HAP-1 (cell line): ENCODE measurements at regions not wholly inside any gene's neighbourhood (a gene's known extent, or its start where the extent isn't known, plus 50 kb on each side); places are given as distances from the start of the nearest gene placed in this dataset.
A peak's percentile ranks its signal among the peaks of the same experiment; 100 is the strongest.
"Not testable (repeated sequence)": the region's sequence is repeated elsewhere in the genome, so short reads cannot be mapped to it uniquely, and the experiment has no call there.

Experiments
- DNase-seq, 2 experiments: peaks; one replicate each; pipeline ENCODE4 v3.0.0-alpha.2; 2016 to 2020; ENCODE audit warnings: low spot score in 2 of 2
- H3K27me3 ChIP-seq: fragments of 250-450 bp; sonication (Bioruptor Pico); 2 replicates; pipeline ENCODE4 v1.5.1; 2020; ENCODE audit warnings: low read depth, mild to moderate bottlenecking, moderate library complexity
- H3K36me3 ChIP-seq: fragments of 250-450 bp; sonication (Bioruptor Pico); replicated peaks from 2 replicates; pipeline ENCODE4 v1.5.1; 2020; ENCODE audit warnings: mild to moderate bottlenecking
- H3K4me1 ChIP-seq: fragments of 250-450 bp; sonication (Bioruptor Pico); 2 replicates; pipeline ENCODE4 v1.5.1; 2020; ENCODE audit warnings: mild to moderate bottlenecking
- H3K4me3 ChIP-seq: fragments of 250-450 bp; sonication (Bioruptor Pico); 2 replicates; pipeline ENCODE4 v1.5.1; 2020; ENCODE audit warnings: mild to moderate bottlenecking, moderate library complexity
- H3K9me3 ChIP-seq: fragments of 250-450 bp; sonication (Bioruptor Pico); 2 replicates; pipeline ENCODE4 v1.5.1; 2020; ENCODE audit warnings: mild to moderate bottlenecking, moderate library complexity
- in situ Hi-C: fragments of 300-500 bp; cut with MboI; formaldehyde crosslinking; loops from 3 replicates; pipeline ENCODE4 v1.14.3; 2020; ENCODE audit warnings: low sequenced_read_pairs, inconsistent platforms, mixed read lengths

DNA sequence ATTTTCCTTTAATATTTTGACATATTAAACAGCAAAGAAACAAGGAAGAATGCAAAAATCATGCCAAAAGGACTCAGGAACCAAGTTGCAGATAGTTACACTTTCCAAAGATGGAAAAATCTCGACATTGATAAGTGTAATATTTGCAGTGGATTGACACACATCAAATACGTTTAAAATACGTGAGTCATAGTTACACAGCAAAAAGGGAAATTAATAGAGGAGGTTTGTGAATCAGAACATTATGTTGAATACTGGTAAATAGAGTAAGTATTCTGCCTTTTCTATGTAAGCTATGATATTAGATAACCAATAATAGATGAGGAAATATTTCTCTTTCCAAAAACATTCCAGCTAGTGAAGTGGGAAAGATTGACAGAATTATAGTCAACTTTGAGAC lies 1761.3 kb upstream of the IGFBP7 start:
- no peaks in the 10 kb centered on the region for H3K36me3 ChIP-seq
- in situ Hi-C loops: no loop called here
- H3K4me3 ChIP-seq: no peak overlapping the region
- no peaks in the 10 kb centered on the region for H3K27me3 ChIP-seq
- H3K4me1 ChIP-seq: no peaks in the 10 kb centered on the region
- no peaks in the 10 kb centered on the region for H3K9me3 ChIP-seq
- no peak for DNase-seq

DNA sequence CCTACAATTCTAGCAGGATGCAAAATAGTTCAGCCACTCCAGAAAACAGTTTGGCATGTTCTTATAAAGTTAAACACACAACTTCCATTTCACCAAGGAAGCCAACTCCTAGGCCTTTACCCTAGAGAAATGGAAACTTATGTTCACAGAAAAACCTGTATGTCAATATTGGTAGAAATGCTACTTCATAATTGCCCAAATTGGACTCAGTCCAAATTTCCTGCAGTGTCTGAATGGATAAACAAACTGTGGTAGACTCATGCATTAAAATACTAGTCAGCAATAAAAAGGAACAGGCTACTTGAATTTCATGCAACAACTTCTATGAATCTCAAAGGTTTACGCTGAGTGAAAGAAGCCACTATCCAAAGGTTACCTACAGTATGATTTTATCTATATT lies 1738.8 kb upstream of the IGFBP7 start:
- Histone ChIP-seq H3K9me3 (no peaks in the 10 kb centered on the region), H3K27me3 (no peaks in the 10 kb centered on the region), H3K4me3 (no peak overlapping the region), H3K4me1 (no peaks in the 10 kb centered on the region), H3K36me3 (no peaks in the 10 kb centered on the region)
- in situ Hi-C loops: no loop called here
- DNase-seq: no peak

DNA sequence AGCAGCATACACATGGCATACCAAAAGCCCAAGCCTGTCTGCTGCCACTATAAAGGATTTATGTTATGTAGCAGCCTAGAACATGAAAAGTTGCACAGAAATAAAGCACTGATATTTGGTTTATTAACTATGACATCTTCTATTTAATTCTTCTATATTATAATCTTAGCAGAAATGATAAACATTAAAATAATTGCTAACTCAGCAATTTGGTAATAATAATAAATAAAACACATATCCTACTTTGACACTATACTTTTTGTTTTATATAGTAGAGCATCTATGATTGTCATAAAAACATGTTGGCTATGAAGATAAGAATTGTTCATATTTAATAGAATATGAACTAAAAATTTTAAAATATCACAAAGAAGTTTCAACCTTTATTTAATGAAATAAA lies 1733.3 kb upstream of the IGFBP7 start:
- Histone ChIP-seq H3K4me3 (no peak overlapping the region), H3K9me3 (no peaks in the 10 kb centered on the region; the same call in 1 of the 2 replicates), H3K36me3 (no peaks in the 10 kb centered on the region), H3K4me1 (peaks cover 8% of the 10 kb centered on the region), H3K27me3 (no peaks in the 10 kb centered on the region)
- in situ Hi-C loops: no loop called here
- no peak for DNase-seq

DNA sequence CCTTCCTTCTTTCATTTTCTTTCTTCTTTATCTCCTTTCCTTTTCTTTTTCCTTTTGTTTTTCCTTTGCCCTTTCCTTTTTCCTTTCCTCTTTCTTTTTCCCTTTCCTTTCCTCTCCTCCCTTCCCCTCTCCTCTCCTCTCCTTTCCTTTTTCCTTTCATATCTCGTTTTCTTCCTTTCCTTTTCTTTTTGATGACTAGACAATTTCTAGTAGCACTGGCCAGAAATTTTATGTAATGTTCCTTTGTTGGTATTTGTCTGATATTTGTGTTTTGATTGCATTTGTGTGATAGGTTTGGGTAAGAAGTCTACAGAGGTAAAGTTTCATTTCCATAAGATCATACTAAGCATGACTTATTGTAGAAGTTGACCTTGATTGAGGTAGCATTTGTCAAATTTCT lies 1722.9 kb upstream of the IGFBP7 start:
- in situ Hi-C loops: no loop called here
- Histone ChIP-seq H3K36me3 (no peaks in the 10 kb centered on the region), H3K4me1 (no peaks in the 10 kb centered on the region), H3K4me3 (no peak overlapping the region), H3K9me3 (no peaks in the 10 kb centered on the region), H3K27me3 (no peaks in the 10 kb centered on the region)
- DNase-seq: no peak

DNA sequence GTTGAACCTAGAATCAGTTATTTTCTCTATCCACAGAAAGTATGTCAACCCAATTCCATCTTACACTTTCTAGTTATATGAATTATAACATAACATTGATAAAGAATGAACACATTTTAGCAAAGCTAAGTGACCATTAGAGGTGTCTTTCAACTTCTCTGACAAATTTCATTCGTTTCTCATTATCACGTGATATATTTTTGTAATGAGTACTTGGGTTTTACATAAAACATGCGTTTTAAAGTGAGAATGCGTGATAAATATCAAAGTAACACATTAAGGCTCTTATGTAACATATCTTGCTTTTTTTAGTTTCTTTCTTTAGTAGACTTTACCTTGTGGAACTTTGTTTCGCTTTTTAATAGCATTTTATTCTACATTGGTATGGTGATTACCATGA lies 1715.1 kb upstream of the IGFBP7 start:
- Histone ChIP-seq H3K36me3 (no peaks in the 10 kb centered on the region), H3K27me3 (no peaks in the 10 kb centered on the region), H3K4me1 (no peaks in the 10 kb centered on the region), H3K9me3 (no peaks in the 10 kb centered on the region), H3K4me3 (no peak overlapping the region)
- in situ Hi-C loops: no loop called here
- DNase-seq: no peak

DNA sequence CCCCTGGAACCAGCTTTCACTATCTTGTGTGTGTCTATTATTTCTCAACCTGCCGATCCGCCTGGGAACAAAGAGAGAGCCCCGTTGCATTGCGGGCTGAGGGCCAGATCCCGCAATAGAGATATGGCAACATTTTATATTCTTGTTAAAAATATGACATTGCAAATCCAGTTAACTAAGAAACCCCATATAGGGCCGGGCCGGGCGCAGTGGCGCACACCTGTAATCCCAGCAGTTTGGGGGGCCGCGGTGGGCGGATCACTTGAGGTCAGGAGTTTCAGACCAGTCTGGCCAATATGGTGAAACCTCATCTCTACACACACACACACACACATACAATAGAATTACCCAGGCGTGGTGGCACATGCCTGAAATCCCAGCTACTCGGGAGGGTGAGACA lies 1708.4 kb upstream of the IGFBP7 start:
- in situ Hi-C loops, H3K36me3 ChIP-seq, H3K4me3 ChIP-seq, DNase-seq, H3K9me3 ChIP-seq, H3K27me3 ChIP-seq, H3K4me1 ChIP-seq: not testable (repeated sequence)

DNA sequence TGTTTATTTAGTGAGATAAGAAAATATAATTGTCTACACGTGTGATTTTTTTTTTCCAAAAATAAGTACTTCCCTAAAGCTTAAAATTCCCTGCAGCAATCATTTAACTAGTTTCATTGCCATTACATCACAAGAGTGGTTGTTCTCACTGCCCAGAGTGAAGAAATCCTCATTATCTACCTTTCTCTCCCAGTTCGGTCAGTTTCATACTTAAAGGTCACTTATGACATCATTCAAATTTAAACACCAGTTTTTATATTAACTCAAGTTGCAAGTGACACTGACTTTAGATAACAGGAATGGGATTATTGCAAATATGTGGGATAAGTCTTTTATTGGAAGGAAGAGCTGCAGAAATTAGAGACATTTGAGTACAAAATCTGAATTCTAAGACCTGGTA lies 1699.8 kb upstream of the IGFBP7 start:
- no peak for DNase-seq
- in situ Hi-C loops: no loop called here
- no peaks in the 10 kb centered on the region for H3K9me3 ChIP-seq
- H3K27me3 ChIP-seq: no peaks in the 10 kb centered on the region
- H3K4me1 ChIP-seq: no peaks in the 10 kb centered on the region
- no peaks in the 10 kb centered on the region for H3K36me3 ChIP-seq
- no peak overlapping the region for H3K4me3 ChIP-seq

DNA sequence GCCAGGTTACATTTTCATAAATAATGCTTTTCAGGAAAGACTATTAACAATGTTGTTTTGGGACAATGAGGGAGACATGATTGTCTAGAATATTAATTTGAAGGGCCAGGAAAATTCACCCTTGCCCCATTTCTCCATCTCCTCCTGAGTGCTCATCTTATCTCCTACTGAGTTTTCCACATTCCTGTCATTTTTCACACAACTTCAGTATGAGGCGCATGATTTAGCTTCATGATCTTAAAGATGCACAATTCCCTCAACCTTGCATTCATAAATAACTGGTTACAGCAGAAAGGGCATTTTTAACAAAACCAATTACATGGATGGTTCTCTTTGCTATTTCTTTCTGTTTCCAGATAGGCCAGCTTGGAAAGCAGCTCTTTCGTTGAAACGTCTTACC lies 1699.2 kb upstream of the IGFBP7 start:
- DNase-seq: no peak
- in situ Hi-C loops: no loop called here
- H3K4me3 ChIP-seq: no peak overlapping the region
- H3K27me3 ChIP-seq: no peaks in the 10 kb centered on the region
- H3K4me1 ChIP-seq: no peaks in the 10 kb centered on the region
- H3K36me3 ChIP-seq: no peaks in the 10 kb centered on the region
- no peaks in the 10 kb centered on the region for H3K9me3 ChIP-seq

DNA sequence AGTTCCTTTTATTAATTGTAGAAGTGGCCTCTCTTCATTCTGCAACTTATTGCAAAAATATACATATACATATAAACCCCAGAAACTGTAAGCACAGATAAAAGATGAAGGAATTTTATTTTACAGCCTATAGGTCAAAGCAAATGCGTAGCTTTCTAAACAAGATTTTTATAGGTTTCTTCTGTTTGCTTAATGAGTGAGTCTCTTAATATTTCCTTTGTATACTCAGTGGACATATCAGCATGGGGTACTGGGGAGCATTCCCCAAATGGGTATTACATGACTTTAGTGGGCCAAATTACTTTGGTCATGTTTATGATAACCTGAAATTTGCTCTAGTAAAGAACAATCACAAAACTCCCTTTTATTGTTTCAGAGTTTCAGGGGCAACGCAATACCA lies 1698.6 kb upstream of the IGFBP7 start:
- H3K4me3 ChIP-seq: no peak overlapping the region
- H3K4me1 ChIP-seq: no peaks in the 10 kb centered on the region
- no peak for DNase-seq
- no peaks in the 10 kb centered on the region for H3K9me3 ChIP-seq
- in situ Hi-C loops: no loop called here
- no peaks in the 10 kb centered on the region for H3K36me3 ChIP-seq
- H3K27me3 ChIP-seq: no peaks in the 10 kb centered on the region

DNA sequence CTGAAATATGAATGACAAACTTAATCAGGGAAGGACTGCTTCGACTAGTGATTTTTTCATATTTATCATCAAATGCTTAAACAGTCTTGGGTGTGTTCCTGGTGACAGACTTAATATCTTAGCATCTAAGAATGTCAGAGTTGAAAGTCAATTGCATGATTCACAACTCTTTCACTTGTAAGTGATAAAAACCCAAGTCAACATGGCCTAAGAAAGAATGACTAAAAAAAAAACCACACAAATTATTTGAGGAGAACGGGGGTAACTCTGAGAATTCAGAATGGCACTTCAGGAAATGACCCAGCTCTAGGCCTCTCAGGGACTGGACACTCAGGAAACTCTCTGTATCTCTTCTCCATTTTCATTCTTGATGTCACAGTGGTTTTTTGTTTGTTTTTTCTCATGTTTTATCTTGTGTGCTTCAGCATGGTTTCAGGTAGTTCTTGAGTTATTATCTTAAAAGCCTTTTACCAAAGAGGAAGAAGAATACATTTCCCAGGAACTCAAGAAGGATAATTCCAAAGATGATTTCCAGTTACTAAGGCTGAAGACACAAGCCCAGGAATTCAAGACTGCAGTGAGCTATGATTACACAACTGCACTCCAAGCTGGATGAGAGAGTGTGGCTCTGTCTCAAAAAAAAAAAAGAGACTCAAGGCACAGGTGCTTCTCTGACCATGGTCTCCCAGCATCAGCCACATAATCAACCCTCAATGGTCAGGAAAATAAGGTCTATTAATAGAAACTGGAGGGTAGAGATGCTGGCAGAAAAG lies 1697.8 kb upstream of the IGFBP7 start:
- Histone ChIP-seq H3K4me3 (no peak overlapping the region), H3K27me3 (no peaks in the 10 kb centered on the region), H3K4me1 (no peaks in the 10 kb centered on the region), H3K36me3 (no peaks in the 10 kb centered on the region), H3K9me3 (no peaks in the 10 kb centered on the region)
- no peak for DNase-seq
- in situ Hi-C loops: no loop called here

DNA sequence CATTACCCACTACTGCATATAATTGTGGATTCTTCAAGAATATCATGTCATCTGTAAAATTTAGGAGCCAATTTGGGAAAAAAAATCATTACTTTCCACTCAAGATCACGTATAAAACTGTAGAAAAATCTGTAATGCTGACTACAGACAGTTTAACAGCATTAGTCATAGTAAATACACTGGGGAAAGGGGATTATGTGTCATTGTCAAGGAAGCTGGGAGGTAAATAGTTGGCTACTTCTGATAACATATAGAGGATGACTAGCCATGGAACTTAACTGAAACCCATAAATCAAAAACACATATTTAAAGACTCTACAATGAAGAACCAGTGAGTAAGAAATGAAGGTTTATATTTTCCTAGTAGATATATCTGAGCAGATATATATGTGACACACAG lies 1666.4 kb upstream of the IGFBP7 start:
- H3K4me3 ChIP-seq: no peak overlapping the region
- in situ Hi-C loops: no loop called here
- no peak for DNase-seq
- no peaks in the 10 kb centered on the region for H3K9me3 ChIP-seq
- no peaks in the 10 kb centered on the region for H3K4me1 ChIP-seq
- no peaks in the 10 kb centered on the region for H3K27me3 ChIP-seq
- H3K36me3 ChIP-seq: no peaks in the 10 kb centered on the region

DNA sequence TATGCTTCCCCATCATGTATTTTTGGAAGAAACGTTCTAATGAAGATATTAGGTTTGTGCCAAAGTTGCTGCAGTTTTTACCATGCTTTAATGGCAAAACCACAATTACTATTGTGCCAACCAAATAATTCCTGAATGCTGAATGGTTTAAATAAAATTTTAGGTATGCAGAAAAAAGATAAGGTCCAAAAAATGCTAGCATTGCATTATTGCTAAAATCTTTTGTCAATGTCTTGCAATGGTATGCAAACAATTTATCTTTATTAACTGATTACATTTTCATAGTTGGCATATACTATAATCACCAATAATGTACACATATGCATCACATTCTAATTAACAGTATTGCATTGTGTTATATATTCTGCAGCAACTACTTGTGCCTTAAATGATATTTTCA lies 1657.4 kb upstream of the IGFBP7 start:
- Histone ChIP-seq H3K4me1 (peaks cover 5% of the 10 kb centered on the region; the same call in 1 of the 2 replicates), H3K4me3 (no peak overlapping the region), H3K27me3 (no peaks in the 10 kb centered on the region), H3K36me3 (no peaks in the 10 kb centered on the region), H3K9me3 (no peaks in the 10 kb centered on the region)
- no peak for DNase-seq
- in situ Hi-C loops: no loop called here

DNA sequence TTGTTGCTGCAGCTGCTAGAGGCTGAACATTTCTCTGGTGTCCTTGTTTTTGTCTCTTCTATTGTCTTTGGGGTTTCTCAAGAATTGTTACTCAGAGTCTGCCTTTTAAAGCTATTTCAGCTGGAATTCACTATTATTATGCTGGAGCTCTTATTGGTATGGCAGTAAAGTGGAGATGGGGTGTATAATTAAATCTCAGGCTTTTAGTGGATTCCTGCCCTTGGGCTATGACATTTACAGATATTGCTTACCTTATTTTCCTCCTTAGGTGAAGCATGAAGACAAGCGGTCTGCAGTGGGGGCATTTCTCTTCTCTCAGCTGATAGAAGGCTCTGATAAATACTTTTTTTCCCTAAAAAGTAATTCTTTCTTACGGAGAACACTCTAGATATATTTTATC lies 1656.6 kb upstream of the IGFBP7 start:
- no peak overlapping the region for H3K4me3 ChIP-seq
- DNase-seq: peak; percentile 9 to 59
- H3K36me3 ChIP-seq: no peaks in the 10 kb centered on the region
- no peaks in the 10 kb centered on the region for H3K9me3 ChIP-seq
- no peaks in the 10 kb centered on the region for H3K27me3 ChIP-seq
- H3K4me1 ChIP-seq: peaks cover 5% of the 10 kb centered on the region; the same call in 1 of the 2 replicates
- in situ Hi-C loops: no loop called here

DNA sequence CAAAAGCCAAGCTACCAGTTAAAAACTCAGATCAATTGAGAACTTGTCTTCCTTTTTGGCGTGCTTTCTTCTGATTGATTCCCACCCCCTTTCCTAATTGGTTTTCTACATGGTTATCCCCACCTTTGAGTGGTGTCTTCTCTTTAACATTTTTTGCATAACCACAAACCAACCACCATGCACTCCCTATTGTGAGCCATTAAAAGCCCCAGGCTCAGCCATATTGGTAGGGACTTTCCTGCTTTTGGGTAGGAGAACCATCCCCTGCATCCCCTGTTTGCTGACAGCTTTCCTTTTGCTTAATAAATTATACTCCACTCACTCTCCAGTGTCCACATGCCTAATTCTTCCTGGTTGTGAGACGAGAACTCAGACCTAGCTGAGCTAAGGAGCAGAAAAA lies 1651.4 kb upstream of the IGFBP7 start:
- Histone ChIP-seq H3K4me3 (no peak overlapping the region), H3K36me3 (no peaks in the 10 kb centered on the region), H3K4me1 (no peaks in the 10 kb centered on the region; the same call in 1 of the 2 replicates), H3K9me3 (no peaks in the 10 kb centered on the region), H3K27me3 (no peaks in the 10 kb centered on the region)
- no peak for DNase-seq
- in situ Hi-C loops: no loop called here

DNA sequence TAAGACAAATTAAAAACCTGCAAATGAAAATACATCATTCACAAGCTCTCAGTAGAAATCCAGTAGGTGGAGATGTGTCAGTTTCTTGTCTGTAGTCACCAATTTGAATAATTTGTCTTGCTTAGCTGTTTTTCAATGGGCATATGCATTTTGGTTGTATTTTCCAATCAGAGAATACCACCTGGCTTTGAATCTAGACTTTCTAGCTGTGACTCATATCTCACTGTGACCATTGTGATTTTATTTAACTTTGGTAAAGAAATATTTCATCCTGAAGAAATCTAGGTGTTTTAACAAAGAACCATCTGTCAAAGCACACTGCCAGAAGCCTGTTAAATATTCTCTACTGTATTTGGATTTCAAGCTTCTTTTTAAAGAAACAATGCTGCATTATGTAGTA lies 1650.6 kb upstream of the IGFBP7 start:
- in situ Hi-C loops: no loop called here
- DNase-seq: no peak
- H3K4me3 ChIP-seq: no peak overlapping the region
- no peaks in the 10 kb centered on the region for H3K27me3 ChIP-seq
- no peaks in the 10 kb centered on the region for H3K36me3 ChIP-seq
- H3K9me3 ChIP-seq: no peaks in the 10 kb centered on the region
- no peaks in the 10 kb centered on the region for H3K4me1 ChIP-seq
